GM18861 (cell line): ENCODE measurements at regions not wholly inside any gene's neighbourhood (a gene's known extent, or its start where the extent isn't known, plus 50 kb on each side); places are given as distances from the start of the nearest gene placed in this dataset.
A peak's percentile ranks its signal among the peaks of the same experiment; 100 is the strongest.
"Not testable (repeated sequence)": the region's sequence is repeated elsewhere in the genome, so short reads cannot be mapped to it uniquely, and the experiment has no call there.

Experiments used
- ATAC-seq: cut with Tn5 transposase; IDR thresholded peaks from one replicate; pipeline ENCODE4 v1.9.1; 2021; ENCODE audit not compliant: unreplicated experiment

GRCh38 chr11:38900211-38900610, 2302.2 kb upstream of the RAG2 start:
- ATAC-seq = no peak

GRCh38 chr11:38894201-38894600, 2296.2 kb upstream of the RAG2 start:
- not testable (repeated sequence) for ATAC-seq

GRCh38 chr11:38884145-38884865, 2286.3 kb upstream of the RAG2 start:
- no peak for ATAC-seq

- ATAC-seq = no peak
Observed at GRCh38 chr11:38867338-38867737, 2269.3 kb upstream of the RAG2 start.

- no peak for ATAC-seq
Observed at GRCh38 chr11:38865922-38866321, 2267.9 kb upstream of the RAG2 start.

- no peak for ATAC-seq
Observed at GRCh38 chr11:38842991-38843390, 2245.0 kb upstream of the RAG2 start.

- no peak for ATAC-seq
Observed at GRCh38 chr11:38839071-38839470, 2241.0 kb upstream of the RAG2 start.

- no peak for ATAC-seq
Observed at GRCh38 chr11:38835966-38836365, 2237.9 kb upstream of the RAG2 start.

- no peak for ATAC-seq
Observed at GRCh38 chr11:38824573-38824972, 2226.5 kb upstream of the RAG2 start.

GRCh38 chr11:38821786-38822185, 2223.8 kb upstream of the RAG2 start:
- not testable (repeated sequence) for ATAC-seq

GRCh38 chr11:38819981-38820380, 2221.9 kb upstream of the RAG2 start:
- ATAC-seq = no peak

GRCh38 chr11:38818720-38819119, 2220.7 kb upstream of the RAG2 start:
- ATAC-seq = no peak

GRCh38 chr11:38814670-38815069, 2216.6 kb upstream of the RAG2 start:
- ATAC-seq = no peak

GRCh38 chr11:38809521-38809920, 2211.5 kb upstream of the RAG2 start:
- no peak for ATAC-seq

GRCh38 chr11:38796281-38796680, 2198.2 kb upstream of the RAG2 start:
- no peak for ATAC-seq

- ATAC-seq = no peak
Observed at GRCh38 chr11:38795027-38795426, 2197.0 kb upstream of the RAG2 start.

GRCh38 chr11:38791346-38791961, 2193.4 kb upstream of the RAG2 start:
- ATAC-seq = peak; percentile 86

- no peak for ATAC-seq
Observed at GRCh38 chr11:38788561-38788960, 2190.5 kb upstream of the RAG2 start.

GRCh38 chr11:38784164-38784563, 2186.1 kb upstream of the RAG2 start:
- ATAC-seq = no peak

GRCh38 chr11:38766796-38767195, 2168.8 kb upstream of the RAG2 start:
- no peak for ATAC-seq

- no peak for ATAC-seq
Observed at GRCh38 chr11:38759394-38759793, 2161.4 kb upstream of the RAG2 start.

GRCh38 chr11:38756537-38756936, 2158.5 kb upstream of the RAG2 start:
- no peak for ATAC-seq

- no peak for ATAC-seq
Observed at GRCh38 chr11:38751421-38751820, 2153.4 kb upstream of the RAG2 start.
